ENCODE measurements at regions not wholly inside any gene's neighbourhood (a gene's known extent, or its start where the extent isn't known, plus 50 kb on each side); places are given as distances from the start of the nearest gene placed in this dataset.

GRCh38 chr12:111310076-111310870 is 58.6 kb downstream of the PHETA1 start:
- no peak for DNase-seq (ENCODE audit: extremely low read depth in 1 of 2, low read depth in 1 of 2)

GRCh38 chr12:111309584-111309983 is 59.3 kb downstream of the PHETA1 start:
- no peak for DNase-seq (ENCODE audit: extremely low read depth in 1 of 2, low read depth in 1 of 2)

- no peak for DNase-seq (ENCODE audit: extremely low read depth in 1 of 2, low read depth in 1 of 2)
Observed at GRCh38 chr12:111308473-111308872, 60.4 kb downstream of the PHETA1 start.

GRCh38 chr12:111304642-111305071 is 64.2 kb downstream of the PHETA1 start:
- DNase-seq (ENCODE audit: extremely low read depth in 1 of 2, low read depth in 1 of 2), result no peak

GRCh38 chr12:111303531-111303930 is 65.4 kb downstream of the PHETA1 start:
- no peak for DNase-seq (ENCODE audit: extremely low read depth in 1 of 2, low read depth in 1 of 2)

- peak in 1 of 2 donors; percentile 25 for DNase-seq (ENCODE audit: extremely low read depth in 1 of 2, low read depth in 1 of 2)
Observed at GRCh38 chr12:111298582-111299436, 70.1 kb downstream of the PHETA1 start.

GRCh38 chr12:111297703-111298426 is 71.0 kb downstream of the PHETA1 start:
- DNase-seq (ENCODE audit: extremely low read depth in 1 of 2, low read depth in 1 of 2), result no peak

- no peak for DNase-seq (ENCODE audit: extremely low read depth in 1 of 2, low read depth in 1 of 2)
Observed at GRCh38 chr12:111296906-111297463, 71.9 kb downstream of the PHETA1 start.

GRCh38 chr12:111295176-111295575 is 73.7 kb downstream of the PHETA1 start:
- DNase-seq (ENCODE audit: extremely low read depth in 1 of 2, low read depth in 1 of 2), result no peak

- DNase-seq (ENCODE audit: extremely low read depth in 1 of 2, low read depth in 1 of 2), result no peak
Observed at GRCh38 chr12:111293266-111294009, 75.5 kb downstream of the PHETA1 start.

GRCh38 chr12:111291357-111291756 is 77.5 kb downstream of the PHETA1 start:
- no peak for DNase-seq (ENCODE audit: extremely low read depth in 1 of 2, low read depth in 1 of 2)

- no peak for DNase-seq (ENCODE audit: extremely low read depth in 1 of 2, low read depth in 1 of 2)
Observed at GRCh38 chr12:111288771-111289170, 80.1 kb downstream of the PHETA1 start.

GRCh38 chr12:111287125-111287900 is 81.6 kb downstream of the PHETA1 start:
- DNase-seq (ENCODE audit: extremely low read depth in 1 of 2, low read depth in 1 of 2), result no peak

GRCh38 chr12:111285200-111285599 is 83.7 kb downstream of the PHETA1 start:
- no peak for DNase-seq (ENCODE audit: extremely low read depth in 1 of 2, low read depth in 1 of 2)

- DNase-seq (ENCODE audit: extremely low read depth in 1 of 2, low read depth in 1 of 2), result no peak
Observed at GRCh38 chr12:111284709-111285108, 84.2 kb downstream of the PHETA1 start.

- no peak for DNase-seq (ENCODE audit: extremely low read depth in 1 of 2, low read depth in 1 of 2)
Observed at GRCh38 chr12:111283966-111284365, 84.9 kb downstream of the PHETA1 start.

GRCh38 chr12:111283521-111283920 is 85.4 kb downstream of the PHETA1 start:
- DNase-seq (ENCODE audit: extremely low read depth in 1 of 2, low read depth in 1 of 2), result no peak

- DNase-seq (ENCODE audit: extremely low read depth in 1 of 2, low read depth in 1 of 2), result no peak
Observed at GRCh38 chr12:111277570-111277969, 91.3 kb downstream of the PHETA1 start.

GRCh38 chr12:111276146-111276545 is 92.7 kb downstream of the PHETA1 start:
- DNase-seq (ENCODE audit: extremely low read depth in 1 of 2, low read depth in 1 of 2), result no peak
